RKO (cell line): ENCODE measurements at regions not wholly inside any gene's neighbourhood (a gene's known extent, or its start where the extent isn't known, plus 50 kb on each side); places are given as distances from the start of the nearest gene placed in this dataset.
"Not testable (repeated sequence)": the region's sequence is repeated elsewhere in the genome, so short reads cannot be mapped to it uniquely, and the experiment has no call there.

Experiments used
- DNase-seq: peaks from one replicate; pipeline ENCODE4 v3.0.0-alpha.2; 2016; ENCODE audit warnings: low spot score

DNA sequence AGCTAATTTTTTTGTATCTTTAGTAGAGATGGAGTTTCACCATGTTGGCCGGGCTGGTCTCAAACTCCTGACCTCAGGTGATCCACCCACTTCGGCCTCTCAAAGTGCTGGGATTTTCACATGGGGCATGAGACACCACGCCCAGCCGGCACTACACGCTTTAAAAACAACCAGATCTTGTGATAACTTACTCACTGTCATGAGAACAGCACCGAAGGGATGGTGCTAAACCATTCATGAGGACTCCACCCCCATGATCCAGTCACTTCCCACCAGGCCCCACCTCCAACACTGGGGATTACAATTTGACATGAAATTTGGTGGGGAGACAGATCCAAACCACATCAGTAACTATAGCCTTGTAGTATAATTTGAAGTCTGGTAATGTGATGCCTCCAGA is 67.4 kb upstream of the ZNF169 start:
- DNase-seq: not testable (repeated sequence)

- DNase-seq: no peak
Measured at GRCh38 chr9:94198414-94198813, 60.7 kb upstream of the ZNF169 start.

GRCh38 chr9:94199776-94200175 is 59.3 kb upstream of the ZNF169 start:
- no peak for DNase-seq

DNA sequence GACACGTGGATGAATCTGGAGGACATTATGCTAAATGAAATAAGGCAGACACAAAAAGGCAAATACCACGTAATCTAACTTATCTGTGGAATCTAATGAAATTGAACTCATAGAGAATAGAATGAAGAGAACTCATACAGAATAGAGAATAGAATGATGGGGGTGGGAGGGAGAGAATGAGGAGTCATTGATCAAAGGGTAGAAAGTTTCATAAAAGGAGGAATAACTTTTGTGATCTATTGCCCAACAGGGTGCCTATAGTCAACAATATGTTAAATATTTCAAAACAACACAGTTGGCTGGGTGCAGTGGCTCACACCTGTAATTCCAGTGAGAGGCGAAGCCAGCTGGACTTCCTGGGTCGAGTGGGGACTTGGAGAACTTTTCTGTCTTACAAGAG is 54.9 kb upstream of the ZNF169 start:
- DNase-seq: no peak

DNA sequence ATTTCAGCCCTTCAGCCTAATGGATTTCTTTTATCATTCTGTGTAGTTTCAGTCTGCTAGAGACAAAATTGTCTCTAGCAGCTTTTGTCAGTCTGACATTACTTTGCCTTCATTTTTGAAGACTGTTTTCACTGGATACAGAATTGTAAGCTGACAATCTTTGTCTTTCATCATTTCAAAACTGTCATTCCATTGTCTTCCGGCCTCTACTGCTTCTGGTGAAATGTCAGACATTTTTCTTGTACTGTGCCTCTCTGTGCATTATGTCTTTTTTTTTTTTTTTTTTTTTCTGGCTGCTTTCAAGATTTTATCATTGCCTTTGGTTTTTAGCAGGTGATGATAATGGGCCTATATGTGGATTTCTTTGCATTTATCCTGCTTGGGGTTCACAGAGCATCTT is 51.3 kb upstream of the ZNF169 start:
- DNase-seq: no peak
